ENCODE measurements at regions not wholly inside any gene's neighbourhood (a gene's known extent, or its start where the extent isn't known, plus 50 kb on each side); places are given as distances from the start of the nearest gene placed in this dataset.
A peak's percentile ranks its signal among the peaks of the same experiment; 100 is the strongest.

GRCh38 chr10:101290431-101290830 is 61.2 kb upstream of the LBX1 start:
- no peaks in the 10 kb centered on the region for H3K36me3 ChIP-seq (ENCODE audit: control insufficient read depth in 4 of 4, insufficient read depth in 3 of 4, low read depth in 1 of 4, low read length in 3 of 4)
- TF ChIP-seq FOXA1 (IDR thresholded peaks at IDR 0.05) (no peak), ZBTB33 (IDR thresholded peaks at IDR 0.05) (no peak), REST (IDR thresholded peaks at IDR 0.05) (no peak), GABPA (IDR thresholded peaks at IDR 0.05 in 1 of 2, conservative IDR thresholded peaks at IDR 0.05 in 1 of 2) (no peak), HNF4A (conservative IDR thresholded peaks at IDR 0.05) (no peak), ATF3 (IDR thresholded peaks at IDR 0.05) (no peak)
- H3K4me1 ChIP-seq (ENCODE audit: control insufficient read depth in 4 of 4, insufficient read depth in 4 of 4, low read length in 3 of 4), result peaks cover 7 to 23% (median 13%) of the 10 kb centered on the region in 4 donors
- no peak overlapping the region for H3K27ac ChIP-seq (ENCODE audit: low read depth in 1 of 2, low read length in 2 of 2)
- peaks cover 0 to 4% (median 0%) of the 10 kb centered on the region in 4 donors for H3K27me3 ChIP-seq (ENCODE audit: control insufficient read depth in 4 of 4, insufficient read depth in 4 of 4, low read length in 3 of 4)
- DNase-seq (ENCODE audit: low spot score), result no peak
- H3K9me3 ChIP-seq (ENCODE audit: control insufficient read depth in 4 of 4, low read length in 3 of 4), result no peaks in the 10 kb centered on the region
- H3K4me3 ChIP-seq (ENCODE audit: low read depth in 1 of 3, low read length in 3 of 3), result no peak overlapping the region
- no peak overlapping the region for H3K9ac ChIP-seq (ENCODE audit: low read depth in 1 of 2, low read length in 2 of 2)
- 51% methylated on average over 10 of the region's 10 CpGs for WGBS

- Histone ChIP-seq H3K9ac (ENCODE audit: low read depth in 1 of 2, low read length in 2 of 2) (no peak overlapping the region), H3K27me3 (ENCODE audit: control insufficient read depth in 4 of 4, insufficient read depth in 4 of 4, low read length in 3 of 4) (peaks cover 0 to 4% (median 0%) of the 10 kb centered on the region in 4 donors), H3K4me3 (ENCODE audit: low read depth in 1 of 3, low read length in 3 of 3) (peak overlapping the region in 1 of 3 donors; percentile 57), H3K36me3 (ENCODE audit: control insufficient read depth in 4 of 4, insufficient read depth in 3 of 4, low read depth in 1 of 4, low read length in 3 of 4) (no peaks in the 10 kb centered on the region), H3K27ac (ENCODE audit: low read depth in 1 of 2, low read length in 2 of 2) (no peak overlapping the region), H3K9me3 (ENCODE audit: control insufficient read depth in 4 of 4, low read length in 3 of 4) (no peaks in the 10 kb centered on the region), H3K4me1 (ENCODE audit: control insufficient read depth in 4 of 4, insufficient read depth in 4 of 4, low read length in 3 of 4) (peaks cover 7 to 23% (median 13%) of the 10 kb centered on the region in 4 donors)
- no peak for DNase-seq (ENCODE audit: low spot score)
- TF ChIP-seq RXRA (IDR thresholded peaks at IDR 0.05) (no peak), REST (IDR thresholded peaks at IDR 0.05) (no peak), FOXA1 (IDR thresholded peaks at IDR 0.05) (no peak), HNF4G (IDR thresholded peaks at IDR 0.05) (no peak)
- 44% methylated on average over 8 of the region's 8 CpGs for WGBS
Measured at GRCh38 chr10:101290881-101291280, 61.6 kb upstream of the LBX1 start.

All from liver (tissue), 7 donors.